Natural killer cell treated with Interleukin-12 subunit alpha and Interleukin-12 subunit beta and Interleukin-15 and Interleukin-18, amount 100 ng/mL, for 72 hours (primary cell): ENCODE measurements at regions not wholly inside any gene's neighbourhood (a gene's known extent, or its start where the extent isn't known, plus 50 kb on each side); places are given as distances from the start of the nearest gene placed in this dataset.
A peak's percentile ranks its signal among the peaks of the same experiment; 100 is the strongest.
"Not testable (repeated sequence)": the region's sequence is repeated elsewhere in the genome, so short reads cannot be mapped to it uniquely, and the experiment has no call there.

ENCODE experiments used
- ATAC-seq, 2 donors: fragments of 150-1000 bp; cut with Tn5 transposase in 1 of 2; sonication (Bioruptor Pico), chemical (Tn5 transposase) in 1 of 2; 2 replicates each; pipeline ENCODE4 v1.10.0; 2021
- DNase-seq: peaks from one replicate; pipeline ENCODE4 v3.0.0; 2022; ENCODE audit warnings: low spot score
- H3K27ac Mint-ChIP-seq, 2 donors: 1 replicate in 1 of 2; 2 replicates in 1 of 2; pipeline ENCODE4 v1.8.0; 2022; ENCODE audit warnings: mixed read lengths in 2 of 2, mild to moderate bottlenecking in 1 of 2, moderate library complexity in 1 of 2
- H3K27me3 Mint-ChIP-seq, 2 donors: 1 replicate in 1 of 2; 2 replicates in 1 of 2; pipeline ENCODE4 v1.8.0; 2022; ENCODE audit warnings: mixed read lengths in 2 of 2
- H3K36me3 Mint-ChIP-seq: one replicate; pipeline ENCODE4 v1.8.0; 2022; ENCODE audit warnings: mixed read lengths
- H3K4me1 Mint-ChIP-seq, 2 donors: 1 replicate in 1 of 2; 2 replicates in 1 of 2; pipeline ENCODE4 v1.8.0; 2022; ENCODE audit warnings: low read depth in 2 of 2, mixed read lengths in 2 of 2, mild to moderate bottlenecking in 1 of 2
- H3K4me3 Mint-ChIP-seq: one replicate; pipeline ENCODE4 v1.8.0; 2022; ENCODE audit warnings: mixed read lengths
- H3K9me3 Mint-ChIP-seq: 2 replicates; pipeline ENCODE4 v1.8.0; 2022; ENCODE audit warnings: mixed read lengths

DNA sequence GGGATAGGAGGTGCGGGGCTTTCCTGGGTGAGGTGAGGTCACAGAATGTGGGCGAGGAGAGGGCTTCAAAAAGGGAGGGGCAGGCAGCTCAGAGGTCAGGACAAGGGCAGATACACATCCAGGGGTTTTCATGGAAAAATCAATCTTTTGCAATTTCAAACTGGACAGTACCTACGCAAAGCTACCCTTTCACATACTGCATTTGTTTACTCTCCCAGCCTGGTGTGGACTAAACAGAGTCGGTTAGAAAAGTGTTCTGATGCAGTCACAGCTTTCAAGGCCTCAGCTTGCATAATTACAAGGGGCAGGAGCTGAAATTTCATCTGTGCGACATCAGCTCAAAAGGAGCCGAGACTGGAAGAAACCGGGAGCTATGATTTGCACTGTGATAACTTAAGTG, 309.9 kb upstream of the SOX1 start:
- ATAC-seq, H3K36me3 Mint-ChIP-seq, DNase-seq, H3K27me3 Mint-ChIP-seq, H3K4me3 Mint-ChIP-seq, H3K9me3 Mint-ChIP-seq, H3K4me1 Mint-ChIP-seq, H3K27ac Mint-ChIP-seq: not testable (repeated sequence)

DNA sequence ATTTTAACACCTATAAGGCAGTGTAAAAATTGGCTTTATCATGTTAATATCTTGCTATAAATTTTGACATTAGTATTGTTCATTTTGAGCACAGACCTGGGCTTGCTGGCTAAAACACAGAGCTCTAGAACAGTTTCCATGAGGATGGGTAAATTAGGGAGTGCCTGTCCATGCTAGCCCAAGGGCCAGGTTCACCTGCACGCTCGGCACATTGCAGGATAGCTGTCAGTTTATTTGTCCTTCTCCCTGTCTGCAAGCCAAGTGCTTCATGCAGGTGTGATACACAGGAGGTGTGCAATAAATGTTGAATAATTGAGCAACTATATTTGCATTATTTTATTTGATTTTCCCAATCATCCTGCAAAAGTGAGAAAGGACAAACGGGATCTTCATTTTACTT, 309.3 kb upstream of the SOX1 start:
- H3K27ac Mint-ChIP-seq, H3K36me3 Mint-ChIP-seq, H3K4me3 Mint-ChIP-seq, ATAC-seq, H3K9me3 Mint-ChIP-seq, H3K4me1 Mint-ChIP-seq, DNase-seq, H3K27me3 Mint-ChIP-seq: not testable (repeated sequence)

DNA sequence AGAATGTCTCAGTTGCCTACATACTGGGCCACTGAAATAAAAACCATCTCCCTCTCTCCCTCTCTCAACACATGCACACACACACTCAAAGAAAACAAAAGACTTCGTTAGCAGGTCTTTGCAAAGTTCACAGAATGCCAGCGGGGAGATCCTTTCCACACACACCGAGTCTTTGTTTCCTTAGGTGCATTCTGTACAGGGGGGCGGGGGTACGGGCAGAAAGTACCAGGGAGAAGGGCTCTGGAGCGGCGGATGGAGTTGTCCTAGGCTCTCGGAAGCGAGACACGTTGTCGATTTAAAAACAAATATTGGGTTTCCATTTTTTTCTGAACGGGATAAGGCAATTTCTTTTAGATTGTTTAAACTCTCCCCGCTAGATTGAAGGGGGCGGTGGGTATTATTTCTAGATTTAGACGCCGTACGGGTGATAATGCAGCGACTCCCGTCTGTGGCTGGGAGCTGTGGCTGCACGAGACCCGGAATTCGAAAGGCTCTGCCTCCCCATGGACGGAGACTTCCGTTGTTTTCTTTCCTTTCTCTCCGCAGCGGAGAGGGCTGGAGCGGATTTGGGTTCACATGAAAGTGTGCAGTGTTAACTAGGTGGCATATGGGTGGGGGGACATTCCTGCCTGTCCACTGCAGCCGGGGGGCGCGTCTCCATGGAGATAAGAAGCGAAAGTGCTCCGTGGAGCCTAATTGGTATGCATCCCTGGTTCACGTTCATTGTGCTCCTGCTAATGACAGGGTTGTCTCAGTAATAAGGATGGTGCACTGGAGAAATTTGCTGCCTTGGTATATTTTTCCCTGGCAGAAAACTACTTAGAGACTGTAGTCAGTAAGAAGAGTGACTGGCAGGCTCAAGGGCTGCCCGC, 303.7 kb upstream of the SOX1 start:
- H3K36me3 Mint-ChIP-seq, DNase-seq, H3K4me1 Mint-ChIP-seq, H3K4me3 Mint-ChIP-seq, H3K9me3 Mint-ChIP-seq, H3K27me3 Mint-ChIP-seq, ATAC-seq, H3K27ac Mint-ChIP-seq: not testable (repeated sequence)

DNA sequence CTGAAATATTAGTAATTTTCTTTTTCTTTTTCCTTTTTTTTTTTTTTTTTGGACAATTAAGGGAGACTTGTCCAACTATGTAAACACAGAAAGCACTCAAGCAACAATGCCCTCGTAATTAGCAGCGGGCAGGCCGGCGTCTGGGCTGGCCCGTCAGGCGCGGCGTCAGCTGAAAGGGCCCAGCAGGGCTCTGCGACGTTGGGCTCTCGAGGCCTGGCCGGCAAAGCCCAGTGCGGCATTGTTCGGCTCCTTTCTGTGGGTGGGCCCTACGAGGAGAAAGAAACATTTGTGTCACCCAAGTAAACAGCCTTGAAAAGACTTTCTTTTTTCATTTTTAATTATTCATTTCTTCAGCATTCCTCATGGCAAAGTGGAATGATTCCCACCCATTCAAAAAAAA, 302.4 kb upstream of the SOX1 start:
- not testable (repeated sequence) for DNase-seq, H3K36me3 Mint-ChIP-seq, H3K4me3 Mint-ChIP-seq, H3K9me3 Mint-ChIP-seq, H3K27me3 Mint-ChIP-seq, H3K27ac Mint-ChIP-seq, H3K4me1 Mint-ChIP-seq, ATAC-seq

DNA sequence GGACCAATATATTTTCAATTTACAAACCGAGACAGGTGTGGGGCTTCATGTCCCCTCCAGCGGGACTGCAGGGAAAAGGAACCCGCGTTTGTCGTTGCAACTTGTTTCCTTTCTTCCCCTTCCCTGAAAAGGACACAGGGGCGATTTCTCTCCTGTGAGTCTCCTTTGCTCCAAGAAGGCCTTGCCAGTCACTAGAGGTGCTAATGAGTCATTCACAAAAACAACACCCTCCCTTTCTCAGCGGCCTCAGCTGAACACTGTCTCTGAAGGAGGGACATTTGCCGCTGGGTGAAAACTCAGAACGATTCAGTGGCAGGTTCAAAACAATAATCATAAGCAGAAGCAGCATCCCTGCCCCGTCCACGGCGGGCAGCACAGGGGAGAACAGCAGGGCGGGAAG, 302.0 kb upstream of the SOX1 start:
- not testable (repeated sequence) for DNase-seq, ATAC-seq, H3K27me3 Mint-ChIP-seq, H3K9me3 Mint-ChIP-seq, H3K36me3 Mint-ChIP-seq, H3K4me1 Mint-ChIP-seq, H3K27ac Mint-ChIP-seq, H3K4me3 Mint-ChIP-seq

DNA sequence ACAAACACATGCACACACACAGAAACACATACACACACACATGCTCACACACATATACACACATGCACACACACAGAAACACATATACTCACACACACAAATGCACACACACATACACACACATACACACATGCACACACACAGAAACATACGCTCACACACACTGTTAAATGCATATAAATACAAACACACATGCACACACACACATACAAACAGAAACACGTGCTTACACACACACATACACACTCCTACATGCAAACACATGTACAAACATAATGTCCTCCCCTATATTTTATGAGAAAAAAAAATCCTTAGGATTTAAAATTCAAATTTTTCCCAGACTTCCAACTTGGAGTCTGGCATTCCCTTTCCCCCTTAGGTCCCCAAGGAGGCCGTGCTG, 291.2 kb upstream of the SOX1 start:
- DNase-seq, ATAC-seq, H3K36me3 Mint-ChIP-seq, H3K9me3 Mint-ChIP-seq, H3K27me3 Mint-ChIP-seq, H3K4me3 Mint-ChIP-seq, H3K27ac Mint-ChIP-seq, H3K4me1 Mint-ChIP-seq: not testable (repeated sequence)

DNA sequence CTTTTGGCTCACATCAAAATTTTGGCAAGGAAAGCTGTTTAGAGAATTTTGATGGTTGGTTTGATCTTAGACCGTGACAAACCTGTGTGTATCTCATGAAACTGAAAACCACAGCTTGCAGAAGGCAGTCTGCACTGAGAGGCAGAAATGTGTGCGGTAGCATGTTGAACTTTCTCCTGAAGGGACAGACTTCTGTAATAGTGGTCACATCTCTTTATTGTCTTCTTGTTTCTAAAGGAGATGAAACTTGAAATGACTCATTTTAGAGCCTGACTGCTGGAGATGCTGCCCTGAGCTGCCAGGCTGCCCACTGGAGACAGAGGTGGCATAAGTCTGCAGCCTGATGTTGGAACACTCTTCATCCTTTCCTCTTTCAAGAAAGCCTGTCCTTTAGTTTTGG, 289.6 kb upstream of the SOX1 start:
- H3K27me3 Mint-ChIP-seq, DNase-seq, H3K4me1 Mint-ChIP-seq, H3K27ac Mint-ChIP-seq, H3K36me3 Mint-ChIP-seq, H3K4me3 Mint-ChIP-seq, ATAC-seq, H3K9me3 Mint-ChIP-seq: not testable (repeated sequence)

DNA sequence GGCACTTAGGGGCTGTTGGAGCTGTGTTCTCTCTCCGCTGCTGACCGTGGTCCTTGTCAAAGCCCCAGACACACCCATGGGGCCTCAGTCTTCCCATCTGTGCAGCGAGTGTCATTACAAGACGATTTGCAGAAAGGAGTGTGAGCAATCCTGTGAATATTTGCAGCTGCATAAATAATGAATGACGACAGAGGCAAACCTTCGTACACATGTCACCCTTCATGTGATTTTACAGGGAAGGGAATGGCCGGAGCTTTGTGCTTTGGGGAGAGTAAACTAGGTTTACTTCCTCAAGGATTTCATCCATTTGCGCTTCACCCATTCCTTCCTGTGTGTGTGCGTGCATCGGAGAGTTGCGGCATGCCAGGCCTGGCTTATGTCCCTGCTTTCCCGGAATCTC, 285.6 kb upstream of the SOX1 start:
- H3K4me3 Mint-ChIP-seq, DNase-seq, H3K4me1 Mint-ChIP-seq, ATAC-seq, H3K9me3 Mint-ChIP-seq, H3K27me3 Mint-ChIP-seq, H3K27ac Mint-ChIP-seq, H3K36me3 Mint-ChIP-seq: not testable (repeated sequence)

DNA sequence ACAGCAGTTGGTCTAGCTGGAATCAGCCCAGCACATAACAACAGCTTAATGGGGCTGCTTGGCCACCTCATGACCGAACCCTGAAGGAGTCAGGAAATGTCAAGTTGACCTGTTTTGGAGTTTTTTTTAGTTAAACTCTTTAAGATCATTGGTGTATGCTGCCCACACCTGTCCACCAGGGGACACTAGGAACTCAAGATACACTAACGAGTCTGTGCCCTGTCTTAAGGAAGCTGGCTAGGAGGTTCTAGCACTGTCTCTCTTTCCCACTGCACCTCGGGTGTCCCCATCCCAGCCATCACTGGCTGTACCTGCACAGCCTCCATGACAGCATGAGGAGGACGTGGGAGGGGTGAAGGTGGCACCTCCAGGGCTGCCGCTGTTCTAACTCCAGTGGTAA, 279.6 kb upstream of the SOX1 start:
- ATAC-seq, H3K27me3 Mint-ChIP-seq: not testable (repeated sequence)

DNA sequence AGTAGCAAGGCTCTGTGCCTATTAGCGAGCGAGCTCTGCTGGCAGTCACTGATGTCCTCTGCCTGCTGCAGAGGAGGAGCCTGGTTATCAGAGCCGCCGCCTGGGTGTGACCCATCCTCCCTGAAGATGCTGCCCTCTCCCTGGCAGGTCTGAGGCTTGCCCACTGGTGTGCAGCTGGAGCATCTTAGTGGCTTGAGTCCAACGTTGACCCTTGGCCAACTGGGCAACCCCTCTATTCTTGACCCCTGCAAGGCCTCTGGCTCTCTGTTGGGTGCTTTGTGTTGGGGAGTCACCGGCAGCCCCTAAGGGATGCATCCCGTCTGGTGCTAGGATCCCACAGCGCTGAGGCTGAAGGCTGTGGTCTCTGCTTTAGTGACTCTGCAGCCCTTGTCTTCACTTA, 277.9 kb upstream of the SOX1 start:
- peaks cover 3 to 9% of the 10 kb centered on the region in 2 donors for H3K27me3 Mint-ChIP-seq
- no peaks in the 10 kb centered on the region for H3K36me3 Mint-ChIP-seq
- H3K4me3 Mint-ChIP-seq = no peak overlapping the region
- H3K27ac Mint-ChIP-seq = no peak overlapping the region
- DNase-seq (no peak), ATAC-seq (peak in 1 of 2 donors; percentile 58)
- H3K9me3 Mint-ChIP-seq = no peaks in the 10 kb centered on the region
- H3K4me1 Mint-ChIP-seq = no peaks in the 10 kb centered on the region

More for the DNA sequence above, 279.6 kb upstream of the SOX1 start:
- not testable (repeated sequence) for DNase-seq, H3K36me3 Mint-ChIP-seq, H3K27ac Mint-ChIP-seq, H3K4me3 Mint-ChIP-seq, H3K4me1 Mint-ChIP-seq, H3K9me3 Mint-ChIP-seq

DNA sequence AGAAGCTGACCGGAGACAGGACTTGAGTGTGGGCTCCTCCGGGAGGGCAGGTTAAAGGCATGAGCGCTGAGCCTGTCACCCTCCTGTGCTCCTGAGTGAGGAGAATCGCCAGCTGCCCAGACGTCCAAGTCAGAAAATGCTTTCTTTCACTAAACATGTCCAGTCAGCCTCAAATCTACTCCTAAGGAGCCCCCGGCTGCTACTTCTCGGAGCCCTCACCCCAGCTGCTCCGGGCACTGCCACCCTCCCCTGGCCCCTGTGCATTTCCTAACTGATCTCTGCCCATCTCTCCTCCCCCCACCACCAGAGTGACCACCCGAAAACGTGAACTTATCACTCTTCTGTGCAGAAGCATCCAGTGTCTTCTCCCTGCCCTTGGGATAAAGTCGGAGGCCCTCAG, 277.5 kb upstream of the SOX1 start:
- peak in 1 of 2 donors; percentile 21 for ATAC-seq
- no peak overlapping the region for H3K4me3 Mint-ChIP-seq
- peaks cover 3 to 9% of the 10 kb centered on the region in 2 donors for H3K27me3 Mint-ChIP-seq
- DNase-seq = no peak
- no peaks in the 10 kb centered on the region for H3K36me3 Mint-ChIP-seq
- no peak overlapping the region for H3K27ac Mint-ChIP-seq
- H3K4me1 Mint-ChIP-seq = no peaks in the 10 kb centered on the region
- H3K9me3 Mint-ChIP-seq = no peaks in the 10 kb centered on the region

DNA sequence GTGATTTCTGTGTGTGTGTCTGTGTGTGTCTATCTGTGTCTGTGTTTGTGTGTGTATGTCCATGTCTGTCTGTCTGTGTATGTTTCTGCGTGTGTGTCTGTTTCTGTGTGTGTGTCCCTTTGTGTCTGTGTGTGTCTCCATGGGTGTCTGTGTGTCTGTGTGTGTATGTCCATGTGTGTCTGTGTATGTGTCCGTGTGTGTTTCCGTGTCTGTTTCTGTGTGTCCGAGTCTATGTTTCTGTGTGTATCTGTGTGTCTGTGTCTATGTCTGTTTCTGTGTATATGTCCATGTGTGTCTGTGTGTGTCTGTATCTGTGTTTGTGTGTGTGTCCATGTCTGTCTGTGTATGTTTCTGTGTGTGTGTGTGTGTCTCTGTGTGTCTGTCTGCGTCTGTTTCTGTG, 276.3 kb upstream of the SOX1 start:
- H3K27ac Mint-ChIP-seq = no peak overlapping the region
- H3K36me3 Mint-ChIP-seq = no peaks in the 10 kb centered on the region
- no peaks in the 10 kb centered on the region for H3K9me3 Mint-ChIP-seq
- no peak for DNase-seq
- no peak overlapping the region for H3K4me3 Mint-ChIP-seq
- peak; percentile 27 to 32 for ATAC-seq
- H3K27me3 Mint-ChIP-seq = peaks cover 3 to 9% of the 10 kb centered on the region in 2 donors
- H3K4me1 Mint-ChIP-seq = no peaks in the 10 kb centered on the region

DNA sequence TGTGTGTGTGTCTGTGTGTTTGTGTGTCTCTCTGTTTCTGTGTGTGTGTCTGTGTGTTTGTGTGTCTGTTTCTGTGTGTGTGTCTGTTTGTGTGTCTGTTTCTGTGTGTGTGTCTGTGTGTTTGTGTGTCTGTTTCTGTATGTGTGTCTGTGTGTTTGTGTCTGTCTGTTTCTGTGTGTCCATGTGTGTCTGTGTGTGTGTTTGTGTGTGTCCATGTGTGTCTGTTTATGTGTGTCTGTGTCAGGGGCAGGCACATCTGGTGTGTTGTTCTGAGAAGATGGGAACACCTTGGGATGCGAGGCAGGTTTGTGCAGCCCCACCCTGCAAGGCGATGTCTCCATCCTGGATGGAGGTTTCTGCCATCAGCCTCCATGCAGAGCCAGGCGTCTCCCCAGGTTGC, 275.8 kb upstream of the SOX1 start:
- Mint-ChIP-seq H3K4me3 (no peak overlapping the region), H3K9me3 (no peaks in the 10 kb centered on the region), H3K27me3 (peaks cover 3 to 9% of the 10 kb centered on the region in 2 donors), H3K4me1 (no peaks in the 10 kb centered on the region), H3K27ac (no peak overlapping the region), H3K36me3 (no peaks in the 10 kb centered on the region)
- no peak for DNase-seq
- no peak for ATAC-seq

DNA sequence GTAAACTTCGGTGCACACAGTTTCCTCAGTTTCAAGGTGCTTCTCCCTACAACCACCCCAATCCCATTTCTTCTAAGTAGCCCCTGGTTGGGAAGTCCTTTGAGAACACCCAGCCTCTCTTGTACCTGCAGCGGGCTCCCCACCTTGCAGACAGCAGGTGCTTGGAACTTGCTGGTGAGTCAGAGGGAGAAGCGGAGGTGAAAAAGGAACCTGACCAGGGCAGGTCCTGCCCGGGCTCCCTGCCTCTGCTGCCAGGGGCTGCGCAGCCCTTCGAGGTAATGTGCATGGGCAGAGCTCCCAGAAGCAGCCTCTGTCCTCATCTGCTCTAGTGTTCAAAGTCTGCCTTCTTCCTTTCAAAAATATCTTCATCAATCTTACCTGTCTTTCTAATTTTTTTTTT, 274.0 kb upstream of the SOX1 start:
- Mint-ChIP-seq H3K4me3 (no peak overlapping the region), H3K4me1 (no peaks in the 10 kb centered on the region), H3K36me3 (no peaks in the 10 kb centered on the region), H3K27me3 (peaks cover 3 to 9% of the 10 kb centered on the region in 2 donors), H3K9me3 (no peaks in the 10 kb centered on the region), H3K27ac (no peak overlapping the region)
- DNase-seq (no peak), ATAC-seq (no peak)
